ENCODE measurements at regions not wholly inside any gene's neighbourhood (a gene's known extent, or its start where the extent isn't known, plus 50 kb on each side); places are given as distances from the start of the nearest gene placed in this dataset.

GRCh38 chr16:85380905-85381737, 232.0 kb upstream of the GSE1 start:
- no peak for TF ChIP-seq CTCF (IDR thresholded peaks at IDR 0.05; ENCODE audit: unreplicated experiment)
- H3K27me3 Mint-ChIP-seq, result peaks cover 9% of the 10 kb centered on the region
- DNase-seq (ENCODE audit: low spot score, unreplicated experiment), result no peak
- H3K27ac Mint-ChIP-seq, result no peak overlapping the region
- H3K36me3 Mint-ChIP-seq (ENCODE audit: insufficient read depth), result no peaks in the 10 kb centered on the region
- H3K4me1 Mint-ChIP-seq (ENCODE audit: low read depth), result peaks cover 14% of the 10 kb centered on the region
- H3K4me3 Mint-ChIP-seq (ENCODE audit: low read depth), result no peak overlapping the region
- H3K9me3 Mint-ChIP-seq (ENCODE audit: low read depth), result no peaks in the 10 kb centered on the region

- H3K27ac Mint-ChIP-seq, result no peak overlapping the region
Observed at GRCh38 chr16:85381738-85382592, 231.2 kb upstream of the GSE1 start.

GRCh38 chr16:85382717-85383118, 230.4 kb upstream of the GSE1 start:
- TF ChIP-seq CTCF (IDR thresholded peaks at IDR 0.05; ENCODE audit: unreplicated experiment), result no peak
- H3K4me1 Mint-ChIP-seq (ENCODE audit: low read depth), result peaks cover 16% of the 10 kb centered on the region
- DNase-seq (ENCODE audit: low spot score, unreplicated experiment), result no peak
- no peaks in the 10 kb centered on the region for H3K36me3 Mint-ChIP-seq (ENCODE audit: insufficient read depth)
- H3K27me3 Mint-ChIP-seq, result peaks cover 9% of the 10 kb centered on the region
- H3K9me3 Mint-ChIP-seq (ENCODE audit: low read depth), result no peaks in the 10 kb centered on the region
- H3K4me3 Mint-ChIP-seq (ENCODE audit: low read depth), result no peak overlapping the region
- H3K27ac Mint-ChIP-seq, result no peak overlapping the region

More at GRCh38 chr16:85381738-85382592, 231.2 kb upstream of the GSE1 start:
- H3K27me3 Mint-ChIP-seq, result peaks cover 9% of the 10 kb centered on the region
- H3K9me3 Mint-ChIP-seq (ENCODE audit: low read depth), result no peaks in the 10 kb centered on the region
- H3K4me1 Mint-ChIP-seq (ENCODE audit: low read depth), result peaks cover 16% of the 10 kb centered on the region
- no peak for DNase-seq (ENCODE audit: low spot score, unreplicated experiment)
- H3K4me3 Mint-ChIP-seq (ENCODE audit: low read depth), result no peak overlapping the region
- TF ChIP-seq CTCF (IDR thresholded peaks at IDR 0.05; ENCODE audit: unreplicated experiment), result no peak
- no peaks in the 10 kb centered on the region for H3K36me3 Mint-ChIP-seq (ENCODE audit: insufficient read depth)

GRCh38 chr16:85383836-85384832, 229.0 kb upstream of the GSE1 start:
- no peak for DNase-seq (ENCODE audit: low spot score, unreplicated experiment)
- Mint-ChIP-seq H3K4me3 (ENCODE audit: low read depth) (no peak overlapping the region), H3K4me1 (ENCODE audit: low read depth) (peaks cover 16% of the 10 kb centered on the region), H3K27ac (no peak overlapping the region), H3K36me3 (ENCODE audit: insufficient read depth) (no peaks in the 10 kb centered on the region), H3K9me3 (ENCODE audit: low read depth) (no peaks in the 10 kb centered on the region), H3K27me3 (peaks cover 9% of the 10 kb centered on the region)
- TF ChIP-seq CTCF (IDR thresholded peaks at IDR 0.05; ENCODE audit: unreplicated experiment), result no peak
